HCT116 (cell line): ENCODE measurements at regions not wholly inside any gene's neighbourhood (a gene's known extent, or its start where the extent isn't known, plus 50 kb on each side); places are given as distances from the start of the nearest gene placed in this dataset.

ENCODE experiments used
- ATAC-seq: fragments of 200-7000 bp; cut with Tn5 transposase; 2 replicates; pipeline ENCODE4 v1.9.1; 2020; ENCODE audit warnings: mild to moderate bottlenecking, moderate library complexity
- BruUV-seq: library from RNA; stranded (reverse); fragments of 400-500 nt; replicated peaks from 2 replicates; lab custom pipeline; 2021; lab: Mats Ljungman, UMichigan
- CTCF ChIA-PET: fragments of 300-600 bp; sonication (Branson Sonifier 250); formaldehyde crosslinking; loops from one replicate; lab custom pipeline; 2021; ENCODE audit warnings: antibody characterized with exemption; lab: Charles Lee
- POLR2A ChIA-PET: fragments of 300-600, 350-600 bp; sonication (Branson Sonifier 250); formaldehyde crosslinking; loops from one replicate; lab custom pipeline; 2021; ENCODE audit warnings: antibody characterized with exemption; lab: Charles Lee
- RAD21 ChIA-PET, 2 experiments: fragments of 300-600 bp; sonication (Branson Sonifier 250); formaldehyde crosslinking; loops; one replicate each; lab custom pipeline; 2023; ENCODE audit warnings: low total read pairs in 2 of 2; ENCODE audit not compliant: uncharacterized antibody in 2 of 2, unreplicated experiment in 2 of 2, low non-redundant PET in 1 of 2; lab: Charles Lee
- DNase-seq: peaks from one replicate; pipeline ENCODE4 v3.0.0-alpha.2; 2010; ENCODE audit warnings: low read depth, low spot score
- H2AFZ ChIP-seq: fragments of 200-600 bp; shearing (Covaris generic), sonication (generic); 2 replicates; pipeline ENCODE4 v1.6.1; 2017; ENCODE audit warnings: low read depth, mixed run types, mixed read lengths, antibody characterized with exemption, low read length; ENCODE audit not compliant: poor library complexity, severe bottlenecking
- H3K27ac ChIP-seq: 2 replicates; pipeline ENCODE4 v1.5.1; 2012; ENCODE audit warnings: low read depth, low read length
- H3K27me3 ChIP-seq: fragments of 200-600 bp; sonication (generic); 2 replicates; pipeline ENCODE4 v1.6.1; 2016; ENCODE audit warnings: mixed run types, low read length, mixed read lengths; ENCODE audit not compliant: insufficient read depth
- H3K36me3 ChIP-seq, 2 experiments: fragments of 200-500 bp in 1 of 2; fragments of 200-600 bp in 1 of 2; sonication (Bioruptor generic) in 1 of 2; sonication (generic) in 1 of 2; 2 replicates each; pipeline versions ENCODE4 v1.5.1 to v1.6.1; 2014 to 2016; ENCODE audit warnings: low read length in 2 of 2, inconsistent platforms in 1 of 2, mixed read lengths in 1 of 2, mixed run types in 1 of 2; ENCODE audit not compliant: insufficient read depth in 2 of 2, control insufficient read depth in 1 of 2
- H3K4me1 ChIP-seq, 2 experiments: fragments of 200-600 bp in 1 of 2; sonication (generic) in 1 of 2; 2 replicates each; pipeline versions ENCODE4 v1.5.1 to v1.6.1; 2012 to 2017; ENCODE audit warnings: low read length in 2 of 2, inconsistent platforms in 1 of 2, mild to moderate bottlenecking in 1 of 2, mixed read lengths in 1 of 2, mixed run types in 1 of 2, moderate library complexity in 1 of 2; ENCODE audit not compliant: insufficient read depth in 2 of 2, control insufficient read depth in 1 of 2
- H3K4me2 ChIP-seq: fragments of 200-600 bp; sonication (generic); 2 replicates; pipeline ENCODE4 v1.6.1; 2017; ENCODE audit warnings: mixed run types, low read length, mixed read lengths
- H3K4me3 ChIP-seq, 2 experiments: fragments of 200-600 bp in 1 of 2; sonication (generic) in 1 of 2; replicated peaks in 1 of 2; 2 replicates each; pipeline ENCODE4 v1.5.1; 2011 to 2016; ENCODE audit warnings: low read length in 2 of 2, control low read depth in 1 of 2, low read depth in 1 of 2, mild to moderate bottlenecking in 1 of 2, mixed read lengths in 1 of 2, mixed run types in 1 of 2
- H3K79me2 ChIP-seq: fragments of 200-600 bp; sonication (generic); 2 replicates; pipeline ENCODE4 v1.6.1; 2017; ENCODE audit warnings: mild to moderate bottlenecking, mixed run types, low read length, moderate library complexity, mixed read lengths; ENCODE audit not compliant: insufficient read depth
- H3K9ac ChIP-seq: fragments of 200-600 bp; sonication (generic); 2 replicates; pipeline ENCODE4 v1.6.1; 2016; ENCODE audit warnings: low read length, mixed read lengths
- H3K9me2 ChIP-seq: fragments of 200-600 bp; sonication (generic), shearing (Covaris generic); 2 replicates; pipeline ENCODE4 v1.6.1; 2017; ENCODE audit warnings: mixed run types, mild to moderate bottlenecking, moderate library complexity; ENCODE audit not compliant: insufficient read depth
- H3K9me3 ChIP-seq, 2 experiments: fragments of 200-500 bp in 1 of 2; fragments of 200-600 bp in 1 of 2; sonication (Bioruptor generic) in 1 of 2; sonication (generic) in 1 of 2; 2 replicates each; pipeline ENCODE4 v1.6.1; 2014 to 2017; ENCODE audit warnings: low read length in 2 of 2, mixed read lengths in 2 of 2, inconsistent platforms in 1 of 2, low read depth in 1 of 2, mild to moderate bottlenecking in 1 of 2, mixed run types in 1 of 2, moderate library complexity in 1 of 2; ENCODE audit not compliant: control insufficient read depth in 1 of 2, insufficient read depth in 1 of 2
- H4K20me1 ChIP-seq: fragments of 200-600 bp; sonication (generic), shearing (Covaris generic); 2 replicates; pipeline ENCODE4 v1.6.1; 2017; ENCODE audit warnings: mixed run types, mild to moderate bottlenecking, moderate library complexity; ENCODE audit not compliant: insufficient read depth
- CBX3 ChIP-seq: IDR thresholded peaks from 2 replicates; pipeline ENCODE4 v1.6.1; 2012; ENCODE audit warnings: low read depth
- EGR1 ChIP-seq: IDR thresholded peaks from 2 replicates; pipeline ENCODE4 v1.6.1; 2012; ENCODE audit warnings: low read depth
- ELF1 ChIP-seq: IDR thresholded peaks from 2 replicates; pipeline ENCODE4 v1.6.1; 2012; ENCODE audit warnings: low read depth, borderline replicate concordance
- FOSL1 ChIP-seq: IDR thresholded peaks from 2 replicates; pipeline ENCODE4 v1.6.1; 2012; ENCODE audit warnings: low read depth
- POLR2A ChIP-seq: IDR thresholded peaks from 2 replicates; pipeline ENCODE4 v1.7.0; 2011; ENCODE audit warnings: borderline replicate concordance; ENCODE audit not compliant: insufficient read depth, insufficient read length; ENCODE audit errors: extremely low read depth
- POLR2AphosphoS5 ChIP-seq: IDR thresholded peaks from 2 replicates; pipeline ENCODE4 v1.6.1; 2011; ENCODE audit warnings: mild to moderate bottlenecking, low read depth, low read length, moderate library complexity
- SIN3A ChIP-seq: IDR thresholded peaks from 2 replicates; pipeline ENCODE4 v1.6.1; 2012; ENCODE audit warnings: low read depth
- SRF ChIP-seq: IDR thresholded peaks from 2 replicates; pipeline ENCODE4 v1.6.1; 2012; ENCODE audit warnings: low read depth
- TCF7L2 ChIP-seq: IDR thresholded peaks from 2 replicates; pipeline ENCODE4 v1.7.0; 2011; ENCODE audit warnings: borderline replicate concordance, inconsistent platforms; ENCODE audit not compliant: insufficient read depth, insufficient read length; ENCODE audit errors: extremely low read depth
- ZNF274 ChIP-seq: fragments of 200-500 bp; sonication (Bioruptor generic); IDR thresholded peaks from 2 replicates; pipeline ENCODE4 v1.6.1; 2014; ENCODE audit warnings: mild to moderate bottlenecking, low read depth, low read length, inconsistent platforms
- intact Hi-C: fragments of 100-400 bp; cut with micrococcal nuclease; formaldehyde crosslinking; loops from 2 replicates; pipeline ENCODE4 v1.10.0; 2022
- TF ChIP-seq, protein P1 (sequence below): IDR thresholded peaks from 2 replicates; pipeline ENCODE4 v1.6.1; 2012
- TF ChIP-seq, protein P2 (sequence below): IDR thresholded peaks from 2 replicates; pipeline ENCODE4 v1.6.1; 2011; ENCODE audit warnings: mild to moderate bottlenecking, low read length, moderate library complexity; ENCODE audit not compliant: insufficient replicate concordance; ENCODE audit errors: extremely low read depth
- TF ChIP-seq, protein P3 (sequence below): IDR thresholded peaks from 2 replicates; pipeline ENCODE4 v1.6.1; 2012

DNA sequence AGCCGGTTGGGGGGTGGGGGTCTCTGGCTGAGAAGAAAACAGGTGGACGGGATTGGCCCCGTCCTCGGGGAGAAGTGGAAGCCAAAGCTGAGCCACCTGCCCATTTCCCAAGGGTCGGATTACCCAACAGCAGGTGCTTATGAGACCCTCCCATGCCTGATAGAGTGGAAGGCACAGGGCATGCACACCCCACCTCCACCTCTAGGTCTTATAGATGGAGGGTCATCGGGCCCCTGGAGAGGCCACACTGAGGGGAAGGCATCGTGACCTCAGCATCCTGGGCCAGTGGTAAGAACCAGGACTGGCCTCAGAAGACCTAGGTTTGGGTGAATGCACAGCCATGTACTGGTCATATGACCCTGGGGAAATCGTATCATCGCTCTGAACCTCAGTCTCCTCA is 85.9 kb downstream of the BUD13 start:
- CTCF ChIA-PET: no interaction called here

More for the DNA sequence above, 85.9 kb downstream of the BUD13 start:
- H3K4me3 ChIP-seq: no peak overlapping the region
- no peaks in the 10 kb centered on the region for H3K4me1 ChIP-seq
- POLR2A ChIA-PET: no interaction called here
- H3K9ac ChIP-seq: no peak overlapping the region
- no peaks in the 10 kb centered on the region for H3K9me2 ChIP-seq
- no peak for DNase-seq
- ATAC-seq: no peak
- no TSS peak for BruUV-seq
- intact Hi-C loops: no loop called here
- H3K79me2 ChIP-seq: no peaks in the 10 kb centered on the region
- no peaks in the 10 kb centered on the region for H4K20me1 ChIP-seq
- RAD21 ChIA-PET: no interaction called here
- H3K4me2 ChIP-seq: no peak overlapping the region
- no peaks in the 10 kb centered on the region for H3K36me3 ChIP-seq
- H3K27me3 ChIP-seq: peaks cover 11% of the 10 kb centered on the region; the same call in 1 of the 2 replicates
- TF ChIP-seq FOSL1: no peak
- TF ChIP-seq, protein P1, sequence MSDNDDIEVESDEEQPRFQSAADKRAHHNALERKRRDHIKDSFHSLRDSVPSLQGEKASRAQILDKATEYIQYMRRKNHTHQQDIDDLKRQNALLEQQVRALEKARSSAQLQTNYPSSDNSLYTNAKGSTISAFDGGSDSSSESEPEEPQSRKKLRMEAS: no peak
- no peak for TF ChIP-seq CBX3
- no peak for TF ChIP-seq TCF7L2
- TF ChIP-seq ZNF274: no peak
- no peak for TF ChIP-seq POLR2AphosphoS5
- no peak for TF ChIP-seq SIN3A
- TF ChIP-seq ELF1: no peak
- no peak for TF ChIP-seq EGR1
- TF ChIP-seq SRF: no peak
- TF ChIP-seq, protein P2, sequence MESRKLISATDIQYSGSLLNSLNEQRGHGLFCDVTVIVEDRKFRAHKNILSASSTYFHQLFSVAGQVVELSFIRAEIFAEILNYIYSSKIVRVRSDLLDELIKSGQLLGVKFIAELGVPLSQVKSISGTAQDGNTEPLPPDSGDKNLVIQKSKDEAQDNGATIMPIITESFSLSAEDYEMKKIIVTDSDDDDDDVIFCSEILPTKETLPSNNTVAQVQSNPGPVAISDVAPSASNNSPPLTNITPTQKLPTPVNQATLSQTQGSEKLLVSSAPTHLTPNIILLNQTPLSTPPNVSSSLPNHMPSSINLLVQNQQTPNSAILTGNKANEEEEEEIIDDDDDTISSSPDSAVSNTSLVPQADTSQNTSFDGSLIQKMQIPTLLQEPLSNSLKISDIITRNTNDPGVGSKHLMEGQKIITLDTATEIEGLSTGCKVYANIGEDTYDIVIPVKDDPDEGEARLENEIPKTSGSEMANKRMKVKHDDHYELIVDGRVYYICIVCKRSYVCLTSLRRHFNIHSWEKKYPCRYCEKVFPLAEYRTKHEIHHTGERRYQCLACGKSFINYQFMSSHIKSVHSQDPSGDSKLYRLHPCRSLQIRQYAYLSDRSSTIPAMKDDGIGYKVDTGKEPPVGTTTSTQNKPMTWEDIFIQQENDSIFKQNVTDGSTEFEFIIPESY: no peak
- TF ChIP-seq POLR2A: no peak
- TF ChIP-seq, protein P3, sequence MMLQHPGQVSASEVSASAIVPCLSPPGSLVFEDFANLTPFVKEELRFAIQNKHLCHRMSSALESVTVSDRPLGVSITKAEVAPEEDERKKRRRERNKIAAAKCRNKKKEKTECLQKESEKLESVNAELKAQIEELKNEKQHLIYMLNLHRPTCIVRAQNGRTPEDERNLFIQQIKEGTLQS: no peak
- H2AFZ ChIP-seq: no peak overlapping the region
- no peak overlapping the region for H3K27ac ChIP-seq
- H3K9me3 ChIP-seq: no peaks in the 10 kb centered on the region
